ENCODE measurements at regions not wholly inside any gene's neighbourhood (a gene's known extent, or its start where the extent isn't known, plus 50 kb on each side); places are given as distances from the start of the nearest gene placed in this dataset.

GRCh38 chr17:34793231-34793908, 167.9 kb downstream of the CCT6B start:
- H3K9ac ChIP-seq (ENCODE audit: low read length) = no peak overlapping the region
- no peaks in the 10 kb centered on the region for H3K4me1 ChIP-seq (ENCODE audit: control insufficient read depth in 1 of 2, insufficient read depth in 2 of 2, low read length in 2 of 2)
- no peak overlapping the region for H2BK120ac ChIP-seq (ENCODE audit: insufficient read depth, low read length, poor library complexity)
- no peak overlapping the region for H3K4ac ChIP-seq (ENCODE audit: low read depth, low read length)
- H4K8ac ChIP-seq (ENCODE audit: low read depth, low read length) = no peak overlapping the region
- no peak overlapping the region for H2BK5ac ChIP-seq (ENCODE audit: low read depth, low read length, poor library complexity)
- no peaks in the 10 kb centered on the region for H3K79me1 ChIP-seq (ENCODE audit: low read length)
- H4K12ac ChIP-seq (ENCODE audit: low read depth, low read length) = no peak overlapping the region
- no peak for DNase-seq
- no peak overlapping the region for H3K14ac ChIP-seq (ENCODE audit: low read length)
- H3K4me3 ChIP-seq (ENCODE audit: low read depth, low read length) = no peak overlapping the region
- H2AFZ ChIP-seq (ENCODE audit: insufficient read depth, low read length, poor library complexity) = no peak overlapping the region
- no peak overlapping the region for H2BK12ac ChIP-seq (ENCODE audit: low read length)
- H3K4me2 ChIP-seq (ENCODE audit: low read length) = no peak overlapping the region
- H3K27me3 ChIP-seq (ENCODE audit: insufficient read depth, low read length) = peaks cover 4% of the 10 kb centered on the region
- no peak overlapping the region for H3K18ac ChIP-seq (ENCODE audit: low read length)
- no peaks in the 10 kb centered on the region for H3K36me3 ChIP-seq (ENCODE audit: control insufficient read depth in 1 of 2, insufficient read depth in 2 of 2, low read length in 2 of 2)
- H2AK5ac ChIP-seq (ENCODE audit: low read length) = no peak overlapping the region
- H4K91ac ChIP-seq (ENCODE audit: low read depth, low read length) = no peak overlapping the region
- no peak overlapping the region for H3K27ac ChIP-seq (ENCODE audit: low read depth, low read length)
- no peaks in the 10 kb centered on the region for H3K79me2 ChIP-seq (ENCODE audit: control insufficient read depth, insufficient read depth, low read length, poor library complexity)
- H3K23ac ChIP-seq (ENCODE audit: low read length) = no peak overlapping the region
- WGBS (ENCODE audit: extremely low coverage, insufficient coverage, insufficient read length) = no CpG with 5 or more reads among the region's 9 CpGs
- H3K9me3 ChIP-seq (ENCODE audit: insufficient read depth, low read depth, low read length) = peaks cover 1% of the 10 kb centered on the region

DNA sequence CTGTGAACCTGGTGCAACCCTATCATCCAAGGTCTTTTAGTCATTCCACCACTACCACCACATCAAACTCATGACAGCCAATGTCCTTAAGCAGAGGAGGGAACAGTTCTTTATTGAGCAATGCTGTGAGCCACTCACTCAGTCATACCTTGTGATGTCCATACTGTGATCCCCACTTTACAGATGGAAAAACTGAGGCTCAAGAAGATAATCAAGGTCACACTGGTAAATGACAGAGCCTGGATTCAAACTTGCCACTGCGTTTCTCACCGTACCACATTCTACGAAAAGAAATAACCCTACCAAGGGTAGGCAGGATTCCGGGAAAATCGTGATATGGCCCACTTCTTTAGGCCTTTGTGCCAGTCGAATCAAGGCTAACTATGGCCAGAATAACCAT, 172.6 kb downstream of the CCT6B start:
- no peak overlapping the region for H3K4ac ChIP-seq (ENCODE audit: low read depth, low read length)
- no peak overlapping the region for H2AK5ac ChIP-seq (ENCODE audit: low read length)
- no peak overlapping the region for H3K4me2 ChIP-seq (ENCODE audit: low read length)
- H3K9ac ChIP-seq (ENCODE audit: low read length) = no peak overlapping the region
- H3K23ac ChIP-seq (ENCODE audit: low read length) = no peak overlapping the region
- H2BK120ac ChIP-seq (ENCODE audit: insufficient read depth, low read length, poor library complexity) = no peak overlapping the region
- no peaks in the 10 kb centered on the region for H3K79me2 ChIP-seq (ENCODE audit: control insufficient read depth, insufficient read depth, low read length, poor library complexity)
- H3K14ac ChIP-seq (ENCODE audit: low read length) = no peak overlapping the region
- peaks cover 3% of the 10 kb centered on the region for H3K9me3 ChIP-seq (ENCODE audit: insufficient read depth, low read depth, low read length)
- H4K12ac ChIP-seq (ENCODE audit: low read depth, low read length) = no peak overlapping the region
- H3K27ac ChIP-seq (ENCODE audit: low read depth, low read length) = no peak overlapping the region
- no peak overlapping the region for H3K4me3 ChIP-seq (ENCODE audit: low read depth, low read length)
- H3K4me1 ChIP-seq (ENCODE audit: control insufficient read depth in 1 of 2, insufficient read depth in 2 of 2, low read length in 2 of 2) = no peaks in the 10 kb centered on the region
- H4K91ac ChIP-seq (ENCODE audit: low read depth, low read length) = no peak overlapping the region
- no peak overlapping the region for H2BK5ac ChIP-seq (ENCODE audit: low read depth, low read length, poor library complexity)
- H3K27me3 ChIP-seq (ENCODE audit: insufficient read depth, low read length) = peaks cover 2% of the 10 kb centered on the region
- H2AFZ ChIP-seq (ENCODE audit: insufficient read depth, low read length, poor library complexity) = no peak overlapping the region
- H3K18ac ChIP-seq (ENCODE audit: low read length) = no peak overlapping the region
- no peaks in the 10 kb centered on the region for H3K79me1 ChIP-seq (ENCODE audit: low read length)
- no peak for DNase-seq
- no peak overlapping the region for H2BK12ac ChIP-seq (ENCODE audit: low read length)
- no CpG with 5 or more reads among the region's 6 CpGs for WGBS (ENCODE audit: extremely low coverage, insufficient coverage, insufficient read length)
- H3K36me3 ChIP-seq (ENCODE audit: control insufficient read depth in 1 of 2, insufficient read depth in 2 of 2, low read length in 2 of 2) = no peaks in the 10 kb centered on the region
- no peak overlapping the region for H4K8ac ChIP-seq (ENCODE audit: low read depth, low read length)

DNA sequence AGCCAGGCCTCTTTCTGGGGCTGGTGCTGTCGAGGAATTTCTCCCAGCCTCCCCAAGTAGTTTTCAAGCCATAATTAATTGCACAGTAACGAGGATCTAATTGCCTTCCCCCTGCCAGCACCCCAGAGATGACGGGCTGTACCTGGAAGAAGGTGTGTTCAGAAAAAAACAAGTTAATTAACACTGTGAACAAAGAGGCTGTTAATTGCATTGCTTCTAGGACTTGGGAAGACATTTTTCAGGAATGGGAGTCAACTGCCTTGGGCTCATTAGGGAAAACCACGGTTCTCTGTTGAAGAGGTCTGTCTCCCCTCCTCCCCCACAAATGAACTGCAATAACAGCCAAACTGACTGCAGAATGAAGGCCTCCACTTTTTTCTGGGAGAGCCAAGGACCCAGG, 176.7 kb downstream of the CCT6B start:
- no peak overlapping the region for H2BK5ac ChIP-seq (ENCODE audit: low read depth, low read length, poor library complexity)
- no peak overlapping the region for H3K18ac ChIP-seq (ENCODE audit: low read length)
- no peaks in the 10 kb centered on the region for H3K4me1 ChIP-seq (ENCODE audit: control insufficient read depth in 1 of 2, insufficient read depth in 2 of 2, low read length in 2 of 2)
- no peak overlapping the region for H2AFZ ChIP-seq (ENCODE audit: insufficient read depth, low read length, poor library complexity)
- WGBS (ENCODE audit: extremely low coverage, insufficient coverage, insufficient read length) = no CpG with 5 or more reads among the region's 4 CpGs
- no peak overlapping the region for H2BK12ac ChIP-seq (ENCODE audit: low read length)
- no peak overlapping the region for H3K23ac ChIP-seq (ENCODE audit: low read length)
- H2AK5ac ChIP-seq (ENCODE audit: low read length) = no peak overlapping the region
- no peaks in the 10 kb centered on the region for H3K79me1 ChIP-seq (ENCODE audit: low read length)
- H3K14ac ChIP-seq (ENCODE audit: low read length) = no peak overlapping the region
- H3K4me2 ChIP-seq (ENCODE audit: low read length) = no peak overlapping the region
- no peak overlapping the region for H3K4ac ChIP-seq (ENCODE audit: low read depth, low read length)
- no peak overlapping the region for H4K12ac ChIP-seq (ENCODE audit: low read depth, low read length)
- peaks cover 15% of the 10 kb centered on the region for H3K9me3 ChIP-seq (ENCODE audit: insufficient read depth, low read depth, low read length)
- H3K36me3 ChIP-seq (ENCODE audit: control insufficient read depth in 1 of 2, insufficient read depth in 2 of 2, low read length in 2 of 2) = no peaks in the 10 kb centered on the region
- H3K79me2 ChIP-seq (ENCODE audit: control insufficient read depth, insufficient read depth, low read length, poor library complexity) = no peaks in the 10 kb centered on the region
- H4K8ac ChIP-seq (ENCODE audit: low read depth, low read length) = no peak overlapping the region
- no peak overlapping the region for H2BK120ac ChIP-seq (ENCODE audit: insufficient read depth, low read length, poor library complexity)
- no peak overlapping the region for H3K4me3 ChIP-seq (ENCODE audit: low read depth, low read length)
- no peak overlapping the region for H3K9ac ChIP-seq (ENCODE audit: low read length)
- H4K91ac ChIP-seq (ENCODE audit: low read depth, low read length) = no peak overlapping the region
- H3K27me3 ChIP-seq (ENCODE audit: insufficient read depth, low read length) = peaks cover 2% of the 10 kb centered on the region
- no peak overlapping the region for H3K27ac ChIP-seq (ENCODE audit: low read depth, low read length)
- DNase-seq = no peak

- H2BK5ac ChIP-seq (ENCODE audit: low read depth, low read length, poor library complexity) = no peak overlapping the region
- H3K4ac ChIP-seq (ENCODE audit: low read depth, low read length) = no peak overlapping the region
- no peak overlapping the region for H3K23ac ChIP-seq (ENCODE audit: low read length)
- H3K14ac ChIP-seq (ENCODE audit: low read length) = no peak overlapping the region
- H4K8ac ChIP-seq (ENCODE audit: low read depth, low read length) = no peak overlapping the region
- no peaks in the 10 kb centered on the region for H3K79me2 ChIP-seq (ENCODE audit: control insufficient read depth, insufficient read depth, low read length, poor library complexity)
- no peaks in the 10 kb centered on the region for H3K36me3 ChIP-seq (ENCODE audit: control insufficient read depth in 1 of 2, insufficient read depth in 2 of 2, low read length in 2 of 2)
- H3K4me3 ChIP-seq (ENCODE audit: low read depth, low read length) = no peak overlapping the region
- no peak overlapping the region for H2AFZ ChIP-seq (ENCODE audit: insufficient read depth, low read length, poor library complexity)
- no peak overlapping the region for H3K4me2 ChIP-seq (ENCODE audit: low read length)
- no peaks in the 10 kb centered on the region for H3K27me3 ChIP-seq (ENCODE audit: insufficient read depth, low read length)
- H2BK120ac ChIP-seq (ENCODE audit: insufficient read depth, low read length, poor library complexity) = no peak overlapping the region
- H3K18ac ChIP-seq (ENCODE audit: low read length) = no peak overlapping the region
- no peak overlapping the region for H3K27ac ChIP-seq (ENCODE audit: low read depth, low read length)
- H3K79me1 ChIP-seq (ENCODE audit: low read length) = no peaks in the 10 kb centered on the region
- H3K9ac ChIP-seq (ENCODE audit: low read length) = no peak overlapping the region
- H4K12ac ChIP-seq (ENCODE audit: low read depth, low read length) = no peak overlapping the region
- no peak overlapping the region for H4K91ac ChIP-seq (ENCODE audit: low read depth, low read length)
- H2AK5ac ChIP-seq (ENCODE audit: low read length) = no peak overlapping the region
- WGBS (ENCODE audit: extremely low coverage, insufficient coverage, insufficient read length) = no CpG with 5 or more reads among the region's 6 CpGs
- H3K4me1 ChIP-seq (ENCODE audit: control insufficient read depth in 1 of 2, insufficient read depth in 2 of 2, low read length in 2 of 2) = no peaks in the 10 kb centered on the region
- H3K9me3 ChIP-seq (ENCODE audit: insufficient read depth, low read depth, low read length) = peaks cover 15% of the 10 kb centered on the region
- DNase-seq = no peak
- no peak overlapping the region for H2BK12ac ChIP-seq (ENCODE audit: low read length)
Observed at GRCh38 chr17:34782271-34782670, 179.0 kb downstream of the CCT6B start.

Data from trophoblast cell (in vitro differentiated cells and primary cell).